CD4-positive, alpha-beta T cell (primary cell): ENCODE measurements at regions not wholly inside any gene's neighbourhood (a gene's known extent, or its start where the extent isn't known, plus 50 kb on each side); places are given as distances from the start of the nearest gene placed in this dataset.

Experiments
- ATAC-seq: fragments of 200-7000 bp; cut with Tn5 transposase; one replicate; pipeline ENCODE4 v1.10.0; 2022; ENCODE audit warnings: mild to moderate bottlenecking; ENCODE audit not compliant: poor library complexity
- CTCF ChIA-PET: fragments of 350-600 bp; sonication (Branson Sonifier 250); formaldehyde crosslinking; loops from one replicate; lab custom pipeline; 2021; ENCODE audit warnings: antibody characterized with exemption, inconsistent platforms; lab: Charles Lee
- POLR2A ChIA-PET: fragments of 350-600 bp; sonication (Branson Sonifier 250); formaldehyde crosslinking; loops from one replicate; lab custom pipeline; 2021; ENCODE audit warnings: antibody characterized with exemption, inconsistent platforms; lab: Charles Lee
- DNase-seq, 14 experiments: peaks; one replicate each; pipeline ENCODE4 v3.0.0-alpha.2; 2013 to 2020; ENCODE audit warnings: mixed read lengths in 2 of 14
- H3K27ac ChIP-seq, 2 donors: one replicate each; pipeline versions ENCODE4 v1.5.1 to v1.7.0; 2013; ENCODE audit warnings: low read length in 2 of 2, low read depth in 1 of 2, mild to moderate bottlenecking in 1 of 2
- H3K27me3 ChIP-seq, 2 experiments: 1 replicate in 1 of 2; 2 replicates in 1 of 2; pipeline versions ENCODE4 v1.6.1 to v1.7.0; 2013; ENCODE audit warnings: low read length in 2 of 2, control low read depth in 1 of 2, mild to moderate bottlenecking in 1 of 2, moderate library complexity in 1 of 2; ENCODE audit not compliant: insufficient read depth in 2 of 2, control insufficient read depth in 1 of 2
- H3K36me3 ChIP-seq: one replicate; pipeline ENCODE4 v1.6.1; 2013; ENCODE audit warnings: low read length, control low read depth; ENCODE audit not compliant: insufficient read depth
- H3K4me1 ChIP-seq: one replicate; pipeline ENCODE4 v1.6.1; 2013; ENCODE audit warnings: low read length, control low read depth; ENCODE audit not compliant: insufficient read depth
- H3K4me3 ChIP-seq: one replicate; pipeline ENCODE4 v1.5.1; 2013; ENCODE audit warnings: mild to moderate bottlenecking, low read length, moderate library complexity
- H3K9me3 ChIP-seq, 2 experiments: 1 replicate in 1 of 2; 2 replicates in 1 of 2; pipeline versions ENCODE4 v1.6.1 to v1.7.0; 2013; ENCODE audit warnings: low read length in 2 of 2, mild to moderate bottlenecking in 2 of 2, control low read depth in 1 of 2, moderate library complexity in 1 of 2; ENCODE audit not compliant: control insufficient read depth in 1 of 2, insufficient read depth in 1 of 2
- H3K27ac Mint-ChIP-seq: one replicate; pipeline ENCODE4 v1.8.0; 2020; ENCODE audit warnings: mixed read lengths
- H3K27me3 Mint-ChIP-seq: one replicate; pipeline ENCODE4 v1.8.0; 2021; ENCODE audit warnings: mixed read lengths
- H3K36me3 Mint-ChIP-seq: one replicate; pipeline ENCODE4 v1.8.0; 2021; ENCODE audit warnings: low read depth, mixed read lengths
- H3K4me1 Mint-ChIP-seq: one replicate; pipeline ENCODE4 v1.8.0; 2021; ENCODE audit warnings: low read depth, mixed read lengths
- H3K4me3 Mint-ChIP-seq: one replicate; pipeline ENCODE4 v1.8.0; 2020; ENCODE audit warnings: mild to moderate bottlenecking, mixed read lengths
- H3K9me3 Mint-ChIP-seq: one replicate; pipeline ENCODE4 v1.8.0; 2020; ENCODE audit warnings: mixed read lengths
- CTCF ChIP-seq: fragments of 200-600 bp; IDR thresholded peaks from one replicate; pipeline ENCODE4 v1.8.0; 2022; ENCODE audit warnings: antibody characterized with exemption, mild to moderate bottlenecking
- intact Hi-C, 2 experiments: fragments of 100-400 bp; cut with DNase I in 1 of 2; cut with micrococcal nuclease in 1 of 2; formaldehyde crosslinking; loops; one replicate each; pipeline versions ENCODE4 v1.15.1 to v1.9.0; 2023 to 2025; cut with DNase I, micrococcal nuclease

GRCh38 chr21:24171736-24172135 is 1435.5 kb downstream of the MRPL39 start:
- H3K27me3 Mint-ChIP-seq = no peaks in the 10 kb centered on the region
- Histone ChIP-seq H3K9me3 (no peaks in the 10 kb centered on the region), H3K27me3 (no peaks in the 10 kb centered on the region), H3K27ac (no peak overlapping the region), H3K4me3 (no peak overlapping the region), H3K36me3 (no peaks in the 10 kb centered on the region), H3K4me1 (no peaks in the 10 kb centered on the region)
- H3K4me1 Mint-ChIP-seq = no peaks in the 10 kb centered on the region
- ChIA-PET CTCF (no interaction called here), POLR2A (no interaction called here)
- TF ChIP-seq CTCF = no peak
- no peak overlapping the region for H3K27ac Mint-ChIP-seq
- no peak overlapping the region for H3K4me3 Mint-ChIP-seq
- intact Hi-C loops = no loop called here
- H3K9me3 Mint-ChIP-seq = peaks cover 2% of the 10 kb centered on the region
- H3K36me3 Mint-ChIP-seq = no peaks in the 10 kb centered on the region
- no peak for DNase-seq
- ATAC-seq = no peak

GRCh38 chr21:24163539-24163938 is 1443.7 kb downstream of the MRPL39 start:
- Histone ChIP-seq H3K4me1 (no peaks in the 10 kb centered on the region), H3K27ac (no peak overlapping the region), H3K27me3 (no peaks in the 10 kb centered on the region), H3K9me3 (peaks cover 0 to 3% of the 10 kb centered on the region in 2 experiments), H3K36me3 (no peaks in the 10 kb centered on the region), H3K4me3 (no peak overlapping the region)
- intact Hi-C loops = no loop called here
- Mint-ChIP-seq H3K36me3 (no peaks in the 10 kb centered on the region), H3K4me3 (no peak overlapping the region), H3K4me1 (no peaks in the 10 kb centered on the region), H3K27ac (no peak overlapping the region), H3K27me3 (no peaks in the 10 kb centered on the region), H3K9me3 (no peaks in the 10 kb centered on the region)
- TF ChIP-seq CTCF = no peak
- ATAC-seq (no peak), DNase-seq (no peak)
- CTCF ChIA-PET = no interaction called here
- POLR2A ChIA-PET = no interaction called here

GRCh38 chr21:24160528-24160927 is 1446.8 kb downstream of the MRPL39 start:
- H3K4me3 ChIP-seq = no peak overlapping the region
- no peaks in the 10 kb centered on the region for H3K27me3 ChIP-seq
- no peaks in the 10 kb centered on the region for H3K4me1 ChIP-seq
- Mint-ChIP-seq H3K4me3 (no peak overlapping the region), H3K9me3 (no peaks in the 10 kb centered on the region), H3K27me3 (no peaks in the 10 kb centered on the region), H3K36me3 (no peaks in the 10 kb centered on the region), H3K4me1 (no peaks in the 10 kb centered on the region), H3K27ac (no peak overlapping the region)
- H3K9me3 ChIP-seq = peaks cover 0 to 3% of the 10 kb centered on the region in 2 experiments
- H3K36me3 ChIP-seq = no peaks in the 10 kb centered on the region
- POLR2A ChIA-PET = no interaction called here
- intact Hi-C loops = no loop called here
- CTCF ChIA-PET = no interaction called here
- no peak overlapping the region for H3K27ac ChIP-seq
- DNase-seq = no peak
- TF ChIP-seq CTCF = no peak
- ATAC-seq = no peak
